ELR (cell line): ENCODE measurements at regions not wholly inside any gene's neighbourhood (a gene's known extent, or its start where the extent isn't known, plus 50 kb on each side); places are given as distances from the start of the nearest gene placed in this dataset.
A peak's percentile ranks its signal among the peaks of the same experiment; 100 is the strongest.

Source experiments
- DNase-seq: peaks from one replicate; pipeline ENCODE4 v3.0.0-alpha.2; 2015; ENCODE audit warnings: low read depth

DNA sequence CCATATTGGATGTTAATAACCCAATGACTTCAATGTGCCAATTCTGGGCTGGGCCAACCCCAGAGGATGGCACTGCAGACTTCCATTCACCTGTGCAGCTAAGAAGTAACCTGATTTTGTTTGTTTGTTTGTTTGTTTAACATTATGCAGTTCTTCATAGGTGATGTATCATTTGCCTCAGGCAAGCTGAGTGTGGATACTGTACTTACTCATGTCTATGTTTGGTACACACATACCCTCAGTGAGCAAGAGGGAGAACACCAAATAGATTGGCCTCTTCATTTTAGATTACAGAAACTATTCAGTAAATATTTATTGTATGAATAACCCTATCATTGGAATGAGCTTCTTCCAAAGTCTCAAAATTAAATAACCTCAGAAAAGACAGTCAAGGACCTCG lies 180.2 kb upstream of the SMC2 start:
- no peak for DNase-seq

DNA sequence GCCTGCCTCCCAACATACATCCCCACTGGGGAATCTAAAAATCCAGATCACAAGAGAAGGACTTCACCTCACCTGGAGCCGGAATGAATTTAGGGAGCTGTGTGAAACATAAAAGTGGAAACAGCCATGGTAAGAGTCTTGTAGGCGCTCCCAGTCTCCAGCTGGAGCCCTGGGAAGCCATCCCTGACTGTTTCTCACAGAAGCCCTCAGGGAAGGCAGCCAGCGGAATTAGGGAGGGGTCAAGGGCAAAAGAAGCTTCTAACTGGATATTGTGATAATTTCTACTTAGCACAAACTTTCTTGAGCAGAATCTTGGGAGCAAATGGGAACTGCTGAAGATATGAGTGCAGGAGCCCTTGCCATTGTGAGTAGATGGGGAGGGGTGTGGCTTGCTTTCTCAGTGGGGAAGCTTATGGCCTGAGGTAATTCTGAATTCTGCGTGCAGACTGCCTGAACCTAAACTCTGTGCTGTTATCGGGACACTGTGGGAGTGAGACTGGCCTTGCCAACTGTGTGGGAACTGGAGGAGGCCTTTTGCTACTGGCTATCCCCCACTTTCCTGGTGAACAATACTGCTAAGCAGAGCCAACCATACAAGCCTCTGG lies 174.4 kb upstream of the SMC2 start:
- no peak for DNase-seq

GRCh38 chr9:103928442-103928841 lies 165.7 kb upstream of the SMC2 start:
- peak; percentile 39 for DNase-seq

DNA sequence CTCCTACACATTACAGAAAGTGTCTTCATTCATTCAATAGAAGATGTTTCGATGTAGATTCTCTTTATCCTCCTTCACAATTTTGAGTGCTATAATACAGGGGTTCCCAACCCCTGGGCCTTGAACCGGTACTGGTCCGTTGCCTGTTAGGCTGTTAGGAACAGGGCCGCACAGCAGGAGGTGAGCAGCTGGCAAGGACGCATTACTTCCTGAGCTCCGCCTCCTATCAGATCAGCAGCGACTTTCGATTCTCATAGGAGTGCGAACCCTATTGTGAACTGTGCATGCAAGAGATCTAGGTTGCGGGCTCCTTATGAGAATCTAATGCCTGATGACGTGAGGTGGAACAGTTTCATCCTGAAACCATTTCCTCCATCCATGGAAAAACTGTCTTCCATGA lies 153.0 kb upstream of the SMC2 start:
- no peak for DNase-seq

- no peak for DNase-seq
These were observed 151.9 kb upstream of the SMC2 start for GRCh38 chr9:103942200-103942599.

DNA sequence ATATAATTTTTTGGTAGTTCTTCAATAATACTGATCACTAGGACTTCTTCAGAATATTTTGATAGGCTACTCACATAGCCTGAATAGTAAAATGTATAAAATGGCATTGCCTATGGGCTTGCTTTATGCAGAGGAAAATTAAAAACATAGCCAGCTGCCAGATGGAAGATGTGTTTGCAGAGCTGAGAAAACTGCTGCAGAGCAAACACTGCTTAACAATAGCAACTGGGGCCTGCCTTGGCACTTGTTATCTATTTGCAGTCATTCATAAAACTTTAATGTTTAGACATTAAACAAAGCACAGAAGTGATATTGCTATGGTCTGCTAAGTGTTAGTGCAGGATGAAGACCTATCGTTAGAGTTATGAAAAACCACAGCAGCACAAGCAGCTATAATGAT lies 151.5 kb upstream of the SMC2 start:
- DNase-seq, result no peak

- DNase-seq, result no peak
These were observed 145.0 kb upstream of the SMC2 start for GRCh38 chr9:103949096-103949495.

DNA sequence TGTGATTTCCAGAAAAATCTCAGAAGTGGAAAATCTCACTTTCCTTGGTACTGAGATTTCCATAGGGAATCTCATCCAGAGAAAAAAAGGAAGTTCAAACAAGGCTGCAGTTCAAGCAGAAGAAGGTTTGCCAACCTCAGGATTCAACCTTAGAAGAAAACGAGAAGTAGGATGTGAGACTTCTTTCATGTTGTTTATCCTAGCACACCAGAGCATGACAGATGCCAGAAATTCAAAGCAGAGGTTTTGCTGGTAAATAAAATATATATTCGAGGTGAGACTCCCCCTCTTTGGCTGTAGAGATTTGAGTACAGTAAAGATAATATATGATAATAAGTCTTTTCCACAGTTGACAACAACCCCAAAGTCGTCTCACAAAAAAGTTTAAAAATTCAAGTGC lies 116.9 kb upstream of the SMC2 start:
- no peak for DNase-seq

DNA sequence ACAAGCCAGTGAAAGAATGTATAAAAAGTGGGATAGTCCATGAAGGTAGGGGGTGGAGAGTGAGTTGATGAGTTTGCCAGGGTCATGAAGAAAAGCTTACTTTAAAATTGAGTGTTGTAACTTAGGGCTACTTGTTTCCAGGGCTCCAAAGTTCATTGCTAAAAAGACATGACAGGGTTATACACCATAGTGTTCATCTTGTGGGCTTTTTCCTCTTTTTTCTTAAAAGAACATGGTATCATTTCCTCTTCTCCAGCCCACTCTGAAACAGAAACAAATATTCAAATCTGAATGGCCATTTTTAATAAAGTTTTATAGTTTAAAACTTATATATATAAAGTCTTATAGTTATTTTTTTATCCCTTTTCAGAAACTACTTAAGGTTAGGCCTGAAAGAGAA lies 115.7 kb upstream of the SMC2 start:
- no peak for DNase-seq

DNA sequence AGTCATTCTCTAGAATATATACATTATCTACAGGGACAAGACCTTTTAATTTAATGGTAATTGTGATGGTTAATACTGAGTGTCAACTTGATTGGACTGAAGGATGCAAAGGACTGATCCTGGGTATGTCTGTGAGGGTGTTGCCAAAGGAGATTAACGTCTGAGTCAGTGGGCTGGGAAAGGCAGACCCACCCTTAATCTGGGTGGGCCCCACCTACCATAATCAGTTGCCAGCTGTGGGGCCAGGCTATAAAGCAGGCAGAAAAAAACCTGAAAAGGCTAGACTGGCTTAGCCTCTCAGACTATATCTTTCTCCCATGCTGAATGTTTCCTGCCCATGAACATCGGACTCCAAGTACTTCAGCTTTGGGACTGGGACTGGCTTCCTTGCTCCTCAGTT lies 112.2 kb upstream of the SMC2 start:
- DNase-seq, result no peak

GRCh38 chr9:103985077-103985476 lies 109.0 kb upstream of the SMC2 start:
- DNase-seq, result no peak

GRCh38 chr9:103988821-103989220 lies 105.3 kb upstream of the SMC2 start:
- DNase-seq, result no peak

GRCh38 chr9:103990311-103990710 lies 103.8 kb upstream of the SMC2 start:
- DNase-seq, result no peak

- DNase-seq, result no peak
These were observed 103.1 kb upstream of the SMC2 start for GRCh38 chr9:103991001-103991400.

DNA sequence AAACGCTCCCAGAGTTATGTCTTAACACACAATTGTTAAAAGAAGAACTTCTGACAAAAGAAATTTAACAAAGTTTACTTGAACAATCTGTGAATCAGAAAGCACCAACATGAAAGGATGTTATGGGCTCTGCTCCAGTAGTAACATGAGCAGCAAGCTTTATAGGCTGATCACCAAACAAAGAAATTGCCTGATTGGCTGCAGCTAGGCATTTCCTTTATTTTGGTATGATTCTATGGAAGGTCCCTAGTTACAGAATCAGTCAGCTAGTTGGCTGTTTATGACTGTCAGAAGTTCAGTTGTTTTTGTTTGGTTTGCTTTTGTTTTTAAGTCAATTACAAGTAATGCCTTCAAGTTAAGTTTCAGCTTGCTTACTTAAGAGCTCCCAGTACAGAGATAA lies 102.4 kb upstream of the SMC2 start:
- peak; percentile 12 for DNase-seq

DNA sequence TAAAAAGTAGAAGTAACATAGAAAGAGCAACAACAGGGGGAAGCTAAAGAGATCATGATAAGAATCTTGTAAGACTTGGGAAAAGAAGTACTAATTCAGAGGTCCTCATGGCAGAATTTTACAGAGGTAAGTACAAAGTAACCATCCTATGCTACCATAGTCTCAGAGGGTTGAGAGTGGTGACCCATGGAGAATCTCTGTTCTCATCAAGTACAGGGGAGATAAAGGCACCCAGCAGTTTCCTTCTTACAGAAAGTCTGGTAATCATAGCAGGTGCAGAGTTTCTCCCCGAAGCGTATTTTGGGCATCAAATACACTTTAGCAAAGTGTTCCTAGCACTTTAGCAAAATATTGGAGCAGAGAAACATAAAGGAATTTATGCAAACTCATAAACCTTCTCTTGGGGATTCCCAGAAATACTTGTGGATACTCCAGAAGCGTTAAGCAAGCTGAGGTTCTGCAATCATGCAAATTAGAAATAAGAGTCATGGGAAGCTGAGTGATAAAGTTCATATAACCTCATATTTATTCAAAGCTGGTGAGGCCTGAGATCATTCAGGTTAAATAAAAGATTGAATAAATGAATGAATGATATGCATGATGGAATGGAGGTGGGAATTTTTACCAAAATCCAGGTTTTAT lies 101.0 kb upstream of the SMC2 start:
- DNase-seq, result peak; percentile 15

DNA sequence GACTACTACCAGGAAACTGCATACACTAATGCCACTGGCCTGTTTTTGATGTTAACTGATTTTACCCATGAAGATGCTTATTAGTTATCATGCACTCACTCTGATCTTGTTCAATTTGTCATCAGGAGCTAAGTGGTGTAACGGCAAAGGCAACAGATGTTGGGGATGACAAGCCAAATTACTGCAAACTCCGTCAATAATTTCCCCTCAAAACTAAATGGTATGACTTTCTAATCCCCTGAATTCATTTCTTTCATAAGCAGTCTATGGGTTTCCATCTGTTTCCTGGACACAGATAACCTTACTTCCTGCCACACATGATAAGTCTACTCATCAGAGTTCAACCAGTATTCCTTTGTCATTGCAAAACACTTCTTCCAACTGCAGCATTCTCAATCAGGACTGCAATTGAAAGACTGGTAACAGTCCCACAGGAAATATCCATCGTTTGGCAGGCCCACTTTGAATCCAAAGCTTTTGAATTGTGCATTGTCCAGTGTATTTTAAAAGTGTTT lies 96.2 kb upstream of the SMC2 start:
- DNase-seq, result no peak

DNA sequence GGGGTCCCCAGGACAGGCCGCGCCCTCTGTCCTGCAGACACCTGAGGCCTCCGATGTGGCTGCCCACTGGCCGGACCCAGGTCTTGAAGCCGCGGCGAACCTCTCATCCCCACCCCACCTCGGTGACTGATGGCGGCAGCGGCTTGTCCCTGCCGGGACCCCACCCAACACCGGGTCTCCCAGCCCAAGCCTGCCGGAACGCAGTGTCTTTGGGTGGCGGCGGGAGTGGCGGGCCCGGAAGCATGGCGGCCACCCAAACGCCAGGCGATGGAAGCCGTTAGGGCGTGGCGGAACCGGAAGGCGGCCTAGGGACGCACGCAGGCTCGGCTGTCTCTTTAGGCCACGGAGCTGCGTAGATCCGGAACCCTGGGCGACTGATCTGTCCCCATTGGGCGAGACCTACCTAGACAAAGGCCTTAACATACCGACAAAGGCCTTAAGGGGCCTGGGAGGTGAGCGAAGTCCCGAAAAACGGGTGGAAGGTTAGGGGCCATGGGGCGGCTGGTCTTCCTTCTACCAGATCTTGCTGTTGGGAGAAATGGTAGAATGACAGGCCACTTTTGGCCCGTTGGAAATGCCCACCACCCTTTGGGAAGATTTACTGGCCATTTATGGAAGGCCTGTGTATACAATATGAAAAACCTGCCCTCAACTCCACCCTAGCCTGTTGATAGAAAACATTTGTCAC lies 94.6 kb upstream of the SMC2 start:
- DNase-seq, result no peak

GRCh38 chr9:104009826-104010225 lies 84.3 kb upstream of the SMC2 start:
- DNase-seq, result peak; percentile 51

DNA sequence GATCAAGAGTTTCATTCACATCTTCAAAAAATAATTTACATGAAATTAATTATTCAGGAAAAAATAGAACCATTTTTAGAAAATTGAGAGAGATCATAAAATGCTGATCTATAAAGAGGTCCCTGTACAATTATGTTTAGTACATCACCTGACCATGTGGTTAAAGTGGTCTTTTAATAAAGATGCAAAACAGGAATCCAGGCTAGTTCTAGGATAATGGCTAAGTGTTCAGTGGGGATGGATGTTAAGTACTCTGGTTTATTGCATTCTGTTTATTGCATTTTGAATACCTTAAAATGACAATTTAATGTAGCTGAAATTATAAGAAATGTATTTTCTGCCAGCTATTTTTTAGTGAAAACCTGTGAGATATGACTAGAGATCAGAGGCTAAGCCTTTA lies 72.0 kb upstream of the SMC2 start:
- DNase-seq, result no peak

DNA sequence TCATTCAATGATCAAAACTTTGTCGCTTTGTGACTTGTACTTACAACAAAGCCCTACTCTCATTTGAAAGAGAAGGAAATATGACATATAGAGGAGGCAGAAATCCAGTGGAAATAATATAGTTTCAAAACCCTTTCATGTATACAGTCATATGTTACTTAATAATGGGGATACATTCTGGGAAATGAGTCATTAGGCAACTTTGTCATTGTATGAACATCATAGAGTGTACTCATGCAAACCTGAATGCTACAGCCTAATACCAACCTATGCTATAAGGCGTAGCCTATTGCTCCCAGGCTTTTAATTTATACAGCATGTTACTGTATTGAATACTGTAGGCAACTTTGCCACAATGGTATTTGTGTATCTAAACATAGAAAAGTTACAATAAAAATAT lies 69.0 kb upstream of the SMC2 start:
- DNase-seq, result peak; percentile 71

- no peak for DNase-seq
These were observed 68.2 kb upstream of the SMC2 start for GRCh38 chr9:104025945-104026344.

- DNase-seq, result no peak
These were observed 66.8 kb upstream of the SMC2 start for GRCh38 chr9:104027295-104027694.

DNA sequence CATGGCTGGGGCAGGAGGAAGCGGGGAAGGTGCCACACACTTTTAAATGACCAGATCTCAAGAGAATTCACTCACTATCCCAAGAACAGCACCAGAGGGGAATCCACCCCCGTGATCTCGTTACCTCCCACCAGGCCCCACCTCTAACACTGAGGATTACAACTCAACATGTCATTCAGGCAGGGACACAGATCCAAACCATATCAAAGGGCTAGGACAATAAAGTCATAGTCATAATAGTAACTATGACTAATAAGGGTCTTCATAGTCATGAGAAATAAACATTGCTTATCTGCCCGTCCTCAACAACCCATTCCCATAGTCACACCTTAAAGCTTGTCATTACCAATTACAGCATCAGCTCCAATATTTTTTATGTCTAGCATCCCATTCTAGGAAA lies 65.3 kb upstream of the SMC2 start:
- no peak for DNase-seq
